HCT116 (cell line): ENCODE measurements at regions not wholly inside any gene's neighbourhood (a gene's known extent, or its start where the extent isn't known, plus 50 kb on each side); places are given as distances from the start of the nearest gene placed in this dataset.

Experiments used
- ATAC-seq: fragments of 200-7000 bp; cut with Tn5 transposase; 2 replicates; pipeline ENCODE4 v1.9.1; 2020; ENCODE audit warnings: mild to moderate bottlenecking, moderate library complexity
- BruUV-seq: library from RNA; stranded (reverse); fragments of 400-500 nt; replicated peaks from 2 replicates; lab custom pipeline; 2021; lab: Mats Ljungman, UMichigan
- CTCF ChIA-PET: fragments of 300-600 bp; sonication (Branson Sonifier 250); formaldehyde crosslinking; loops from one replicate; lab custom pipeline; 2021; ENCODE audit warnings: antibody characterized with exemption; lab: Charles Lee
- POLR2A ChIA-PET: fragments of 300-600, 350-600 bp; sonication (Branson Sonifier 250); formaldehyde crosslinking; loops from one replicate; lab custom pipeline; 2021; ENCODE audit warnings: antibody characterized with exemption; lab: Charles Lee
- RAD21 ChIA-PET, 2 experiments: fragments of 300-600 bp; sonication (Branson Sonifier 250); formaldehyde crosslinking; loops; one replicate each; lab custom pipeline; 2023; ENCODE audit warnings: low total read pairs in 2 of 2; ENCODE audit not compliant: uncharacterized antibody in 2 of 2, unreplicated experiment in 2 of 2, low non-redundant PET in 1 of 2; lab: Charles Lee
- DNase-seq: peaks from one replicate; pipeline ENCODE4 v3.0.0-alpha.2; 2010; ENCODE audit warnings: low read depth, low spot score
- H2AFZ ChIP-seq: fragments of 200-600 bp; shearing (Covaris generic), sonication (generic); 2 replicates; pipeline ENCODE4 v1.6.1; 2017; ENCODE audit warnings: low read depth, mixed run types, mixed read lengths, antibody characterized with exemption, low read length; ENCODE audit not compliant: poor library complexity, severe bottlenecking
- H3K27ac ChIP-seq: 2 replicates; pipeline ENCODE4 v1.5.1; 2012; ENCODE audit warnings: low read depth, low read length
- H3K27me3 ChIP-seq: fragments of 200-600 bp; sonication (generic); 2 replicates; pipeline ENCODE4 v1.6.1; 2016; ENCODE audit warnings: mixed run types, low read length, mixed read lengths; ENCODE audit not compliant: insufficient read depth
- H3K36me3 ChIP-seq, 2 experiments: fragments of 200-500 bp in 1 of 2; fragments of 200-600 bp in 1 of 2; sonication (Bioruptor generic) in 1 of 2; sonication (generic) in 1 of 2; 2 replicates each; pipeline versions ENCODE4 v1.5.1 to v1.6.1; 2014 to 2016; ENCODE audit warnings: low read length in 2 of 2, inconsistent platforms in 1 of 2, mixed read lengths in 1 of 2, mixed run types in 1 of 2; ENCODE audit not compliant: insufficient read depth in 2 of 2, control insufficient read depth in 1 of 2
- H3K4me1 ChIP-seq, 2 experiments: fragments of 200-600 bp in 1 of 2; sonication (generic) in 1 of 2; 2 replicates each; pipeline versions ENCODE4 v1.5.1 to v1.6.1; 2012 to 2017; ENCODE audit warnings: low read length in 2 of 2, inconsistent platforms in 1 of 2, mild to moderate bottlenecking in 1 of 2, mixed read lengths in 1 of 2, mixed run types in 1 of 2, moderate library complexity in 1 of 2; ENCODE audit not compliant: insufficient read depth in 2 of 2, control insufficient read depth in 1 of 2
- H3K4me2 ChIP-seq: fragments of 200-600 bp; sonication (generic); 2 replicates; pipeline ENCODE4 v1.6.1; 2017; ENCODE audit warnings: mixed run types, low read length, mixed read lengths
- H3K4me3 ChIP-seq, 2 experiments: fragments of 200-600 bp in 1 of 2; sonication (generic) in 1 of 2; replicated peaks in 1 of 2; 2 replicates each; pipeline ENCODE4 v1.5.1; 2011 to 2016; ENCODE audit warnings: low read length in 2 of 2, control low read depth in 1 of 2, low read depth in 1 of 2, mild to moderate bottlenecking in 1 of 2, mixed read lengths in 1 of 2, mixed run types in 1 of 2
- H3K79me2 ChIP-seq: fragments of 200-600 bp; sonication (generic); 2 replicates; pipeline ENCODE4 v1.6.1; 2017; ENCODE audit warnings: mild to moderate bottlenecking, mixed run types, low read length, moderate library complexity, mixed read lengths; ENCODE audit not compliant: insufficient read depth
- H3K9ac ChIP-seq: fragments of 200-600 bp; sonication (generic); 2 replicates; pipeline ENCODE4 v1.6.1; 2016; ENCODE audit warnings: low read length, mixed read lengths
- H3K9me2 ChIP-seq: fragments of 200-600 bp; sonication (generic), shearing (Covaris generic); 2 replicates; pipeline ENCODE4 v1.6.1; 2017; ENCODE audit warnings: mixed run types, mild to moderate bottlenecking, moderate library complexity; ENCODE audit not compliant: insufficient read depth
- H3K9me3 ChIP-seq, 2 experiments: fragments of 200-500 bp in 1 of 2; fragments of 200-600 bp in 1 of 2; sonication (Bioruptor generic) in 1 of 2; sonication (generic) in 1 of 2; 2 replicates each; pipeline ENCODE4 v1.6.1; 2014 to 2017; ENCODE audit warnings: low read length in 2 of 2, mixed read lengths in 2 of 2, inconsistent platforms in 1 of 2, low read depth in 1 of 2, mild to moderate bottlenecking in 1 of 2, mixed run types in 1 of 2, moderate library complexity in 1 of 2; ENCODE audit not compliant: control insufficient read depth in 1 of 2, insufficient read depth in 1 of 2
- H4K20me1 ChIP-seq: fragments of 200-600 bp; sonication (generic), shearing (Covaris generic); 2 replicates; pipeline ENCODE4 v1.6.1; 2017; ENCODE audit warnings: mixed run types, mild to moderate bottlenecking, moderate library complexity; ENCODE audit not compliant: insufficient read depth
- CBX3 ChIP-seq: IDR thresholded peaks from 2 replicates; pipeline ENCODE4 v1.6.1; 2012; ENCODE audit warnings: low read depth
- JUND ChIP-seq: IDR thresholded peaks from 2 replicates; pipeline ENCODE4 v1.6.1; 2012
- REST ChIP-seq: IDR thresholded peaks from 2 replicates; pipeline ENCODE4 v1.6.1; 2012; ENCODE audit warnings: low read depth
- SP1 ChIP-seq: IDR thresholded peaks from 2 replicates; pipeline ENCODE4 v1.6.1; 2012; ENCODE audit warnings: low read depth
- intact Hi-C: fragments of 100-400 bp; cut with micrococcal nuclease; formaldehyde crosslinking; loops from 2 replicates; pipeline ENCODE4 v1.10.0; 2022

- no peak overlapping the region for H3K4me3 ChIP-seq
- DNase-seq: no peak
- no peak overlapping the region for H3K4me2 ChIP-seq
- BruUV-seq: no TSS peak
- no peaks in the 10 kb centered on the region for H3K27me3 ChIP-seq
- no peaks in the 10 kb centered on the region for H3K4me1 ChIP-seq
- ATAC-seq: no peak
- no peaks in the 10 kb centered on the region for H3K9me3 ChIP-seq
- ChIA-PET RAD21 (no interaction called here), CTCF (interaction anchor here (0.6 to 2.5 kb wide), 8 partner anchors 12 to 617 kb away, joined by 3 to 12 read pairs (median 4); no protein-coding TSS in a partner anchor), POLR2A (no interaction called here)
- intact Hi-C loops: loop anchor here (5.0 kb wide), 1 partner anchor 594 kb away; no protein-coding TSS in a partner anchor
- peak overlapping the region; percentile 86 for H2AFZ ChIP-seq
- no peaks in the 10 kb centered on the region for H3K9me2 ChIP-seq
- H3K27ac ChIP-seq: no peak overlapping the region
- no peaks in the 10 kb centered on the region for H3K36me3 ChIP-seq
- no peak overlapping the region for H3K9ac ChIP-seq
- no peaks in the 10 kb centered on the region for H4K20me1 ChIP-seq
- TF ChIP-seq JUND (no peak), CBX3 (no peak), REST (no peak), SP1 (no peak)
- H3K79me2 ChIP-seq: no peaks in the 10 kb centered on the region
Measured at GRCh38 chr4:74873545-74874301, 59.2 kb upstream of the PARM1 start.
